GM12874 (cell line): ENCODE measurements at regions not wholly inside any gene's neighbourhood (a gene's known extent, or its start where the extent isn't known, plus 50 kb on each side); places are given as distances from the start of the nearest gene placed in this dataset.

Experiments
- TF ChIP-seq, protein P1 (sequence below): IDR thresholded peaks from 2 replicates; pipeline ENCODE4 v1.5.1; 2011; ENCODE audit warnings: low read depth, mild to moderate bottlenecking, control low read depth, low read length, moderate library complexity; ENCODE audit not compliant: insufficient read depth

DNA sequence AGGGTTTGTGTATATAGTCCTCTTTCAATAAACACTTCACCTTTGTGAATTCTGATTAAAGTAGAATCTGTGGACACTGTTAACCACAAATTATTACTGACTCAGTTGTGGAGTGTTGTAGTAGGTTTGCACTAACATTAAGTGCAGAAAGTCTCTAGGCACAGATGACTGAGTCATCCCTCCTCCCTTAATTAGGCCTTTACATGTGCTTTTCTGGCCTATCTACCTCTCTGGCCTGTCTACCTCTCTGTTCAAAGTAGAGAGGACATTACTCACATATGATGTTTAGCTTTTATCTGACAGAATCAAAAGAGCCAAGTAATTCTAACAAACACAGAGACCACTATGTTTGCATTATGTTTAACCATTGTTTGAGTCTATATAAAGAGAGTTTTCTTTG is 783.0 kb downstream of the TENT5A start:
- TF ChIP-seq, protein P1, sequence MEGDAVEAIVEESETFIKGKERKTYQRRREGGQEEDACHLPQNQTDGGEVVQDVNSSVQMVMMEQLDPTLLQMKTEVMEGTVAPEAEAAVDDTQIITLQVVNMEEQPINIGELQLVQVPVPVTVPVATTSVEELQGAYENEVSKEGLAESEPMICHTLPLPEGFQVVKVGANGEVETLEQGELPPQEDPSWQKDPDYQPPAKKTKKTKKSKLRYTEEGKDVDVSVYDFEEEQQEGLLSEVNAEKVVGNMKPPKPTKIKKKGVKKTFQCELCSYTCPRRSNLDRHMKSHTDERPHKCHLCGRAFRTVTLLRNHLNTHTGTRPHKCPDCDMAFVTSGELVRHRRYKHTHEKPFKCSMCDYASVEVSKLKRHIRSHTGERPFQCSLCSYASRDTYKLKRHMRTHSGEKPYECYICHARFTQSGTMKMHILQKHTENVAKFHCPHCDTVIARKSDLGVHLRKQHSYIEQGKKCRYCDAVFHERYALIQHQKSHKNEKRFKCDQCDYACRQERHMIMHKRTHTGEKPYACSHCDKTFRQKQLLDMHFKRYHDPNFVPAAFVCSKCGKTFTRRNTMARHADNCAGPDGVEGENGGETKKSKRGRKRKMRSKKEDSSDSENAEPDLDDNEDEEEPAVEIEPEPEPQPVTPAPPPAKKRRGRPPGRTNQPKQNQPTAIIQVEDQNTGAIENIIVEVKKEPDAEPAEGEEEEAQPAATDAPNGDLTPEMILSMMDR, result no peak

DNA sequence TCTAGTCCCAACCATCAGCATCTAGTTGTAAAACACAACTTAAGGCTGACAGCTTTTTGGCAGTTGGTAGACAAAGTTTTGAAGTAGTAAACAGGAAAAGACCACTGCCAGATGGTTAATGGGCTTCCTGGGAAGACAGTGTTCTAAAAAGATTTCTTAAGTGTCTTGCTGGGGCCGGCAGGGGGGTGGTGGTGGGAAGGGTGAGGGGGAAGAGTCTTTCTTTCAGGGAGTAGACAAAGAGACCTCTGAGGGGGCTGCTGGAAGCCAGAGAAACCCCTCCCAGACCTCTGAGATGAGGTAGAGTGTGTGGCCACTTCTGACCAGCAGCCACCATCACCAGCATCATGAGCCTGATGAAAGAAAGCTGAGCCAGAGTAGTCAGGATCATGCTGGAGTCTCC is 784.9 kb downstream of the TENT5A start:
- TF ChIP-seq, protein P1, result no peak

DNA sequence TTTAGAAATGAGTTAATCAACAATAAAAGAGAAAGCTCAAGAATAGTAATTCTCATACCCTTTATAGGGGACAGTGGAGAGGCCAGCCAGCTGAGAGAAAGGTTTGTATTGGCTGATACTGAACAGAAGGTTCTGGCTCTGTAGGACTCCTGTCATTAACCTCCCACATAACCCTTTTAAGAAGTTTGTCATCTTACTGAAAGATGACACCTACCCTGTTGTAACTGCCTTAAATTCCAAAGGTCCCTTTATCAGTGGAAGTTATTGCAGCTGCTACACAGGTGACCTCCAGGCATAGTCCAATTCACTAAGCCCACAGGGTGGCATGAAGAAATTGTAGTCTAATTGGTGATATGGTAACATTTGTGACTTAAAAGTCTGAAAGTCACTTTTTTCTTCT is 790.1 kb downstream of the TENT5A start:
- TF ChIP-seq, protein P1, result no peak

DNA sequence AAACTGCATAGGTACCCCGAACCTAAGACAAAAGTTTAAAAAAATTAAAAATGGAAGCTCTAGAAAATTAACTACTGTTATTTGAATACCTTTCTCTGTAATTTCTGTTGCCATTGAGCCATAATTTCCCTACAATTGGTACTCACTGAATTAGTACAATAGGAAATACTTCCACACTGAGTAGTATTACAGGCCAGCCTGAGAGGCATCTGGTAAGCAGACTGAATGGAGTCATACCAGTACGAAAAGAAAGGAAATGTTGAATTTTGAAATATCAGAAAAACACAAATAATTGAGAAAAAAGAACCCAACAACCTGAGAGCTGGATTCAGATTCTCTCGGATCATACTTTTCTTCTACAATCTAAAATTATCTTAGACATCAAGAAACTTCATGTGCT is 791.3 kb downstream of the TENT5A start:
- TF ChIP-seq, protein P1, result no peak

DNA sequence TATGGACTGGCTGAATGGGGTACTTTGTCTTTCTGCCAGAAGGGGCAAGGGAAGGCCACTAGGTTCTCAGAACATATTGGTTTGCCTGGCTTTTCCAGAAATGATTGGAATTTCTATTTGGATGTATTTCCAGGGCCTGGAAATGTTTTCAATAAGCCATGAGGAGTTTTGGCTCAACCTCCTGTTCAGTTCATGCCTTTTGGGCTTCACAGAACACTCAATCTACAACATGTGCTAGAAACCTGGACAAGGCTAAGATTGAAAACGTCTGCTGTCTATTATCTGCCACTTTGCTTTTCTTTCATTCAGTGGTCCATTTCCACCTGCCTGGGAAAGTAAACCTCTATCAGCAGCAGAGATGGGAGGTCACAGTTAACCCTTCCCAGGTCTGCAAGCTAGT is 793.4 kb downstream of the TENT5A start:
- TF ChIP-seq, protein P1, result no peak

DNA sequence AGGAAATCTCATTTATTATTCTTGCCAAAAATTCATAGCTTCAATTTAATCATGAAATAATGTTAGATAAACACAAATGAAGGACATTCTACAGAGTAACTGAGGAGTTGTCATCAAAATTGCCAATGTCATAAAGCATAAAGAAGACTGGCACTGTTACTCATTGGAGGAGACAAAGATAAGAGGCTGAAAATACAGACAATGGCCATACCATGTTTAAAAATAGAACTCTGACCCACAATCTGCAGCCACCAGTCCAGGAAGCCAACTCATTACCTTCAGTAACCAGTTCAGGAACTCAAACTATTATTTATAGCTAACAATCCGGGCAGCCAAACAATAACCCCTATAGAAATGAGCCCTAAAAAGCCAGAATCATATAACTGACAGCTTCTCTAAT is 795.6 kb downstream of the TENT5A start:
- TF ChIP-seq, protein P1, result no peak

DNA sequence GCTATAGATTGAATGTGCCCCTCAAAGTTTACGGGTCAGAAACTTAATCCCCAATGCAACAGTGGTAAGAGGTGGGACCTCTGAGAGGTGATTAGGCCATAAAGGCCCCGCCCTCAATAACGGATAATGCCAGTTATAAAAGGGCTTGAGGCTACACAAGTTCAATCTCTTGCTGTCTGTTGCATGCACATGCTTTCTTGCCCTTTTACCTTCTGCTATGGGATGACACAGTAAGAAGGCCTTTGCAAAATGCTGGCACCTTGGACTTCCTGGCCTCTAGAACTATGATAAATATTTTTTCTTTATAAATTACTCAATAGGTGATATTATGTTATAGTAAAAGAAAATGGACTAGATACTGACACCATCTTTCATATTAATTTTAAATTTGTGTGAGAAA is 806.1 kb downstream of the TENT5A start:
- TF ChIP-seq, protein P1, result no peak

DNA sequence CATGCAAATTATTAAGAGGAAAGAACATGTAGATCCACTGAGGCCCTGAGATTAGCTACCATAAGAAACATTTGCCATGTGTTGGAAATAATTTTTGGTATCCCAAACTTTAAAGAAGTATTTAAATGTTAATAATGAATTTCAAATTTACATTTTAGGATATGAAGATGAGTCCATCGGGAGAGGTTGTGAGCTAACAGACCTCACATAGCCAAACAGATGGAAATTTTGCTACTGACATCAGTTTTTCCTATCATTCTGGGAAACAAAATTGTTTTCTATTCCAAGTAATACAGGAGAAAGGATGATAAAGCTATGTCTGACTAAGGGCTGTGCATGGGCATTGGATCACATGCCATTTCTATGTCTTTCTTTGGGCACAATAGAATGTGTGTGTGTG is 809.6 kb downstream of the TENT5A start:
- TF ChIP-seq, protein P1, result no peak
